IMR-90 (cell line): ENCODE measurements at regions not wholly inside any gene's neighbourhood (a gene's known extent, or its start where the extent isn't known, plus 50 kb on each side); places are given as distances from the start of the nearest gene placed in this dataset.

Experiments used
- CEBPB ChIP-seq: IDR thresholded peaks from 2 replicates; pipeline ENCODE4 v1.6.1; 2012; ENCODE audit warnings: low read depth, low read length, improper control_type of control experiment
- CHD1 ChIP-seq: IDR thresholded peaks from 2 replicates; pipeline ENCODE4 v1.6.1; 2012; ENCODE audit warnings: low read depth, low read length, improper control_type of control experiment
- FOS ChIP-seq: fragments of 150-350 bp; IDR thresholded peaks from 2 replicates; pipeline ENCODE4 v1.6.1; 2016; ENCODE audit warnings: low read depth, low read length
- MAFK ChIP-seq: IDR thresholded peaks from 2 replicates; pipeline ENCODE4 v1.6.1; 2012; ENCODE audit warnings: low read depth, low read length, improper control_type of control experiment
- MAZ ChIP-seq: IDR thresholded peaks from 2 replicates; pipeline ENCODE4 v1.6.1; 2012; ENCODE audit warnings: low read depth, mild to moderate bottlenecking, low read length, improper control_type of control experiment, moderate library complexity, borderline replicate concordance
- MXI1 ChIP-seq: IDR thresholded peaks from 2 replicates; pipeline ENCODE4 v1.6.1; 2012; ENCODE audit warnings: low read depth, mild to moderate bottlenecking, low read length, moderate library complexity, borderline replicate concordance
- POLR2A ChIP-seq: IDR thresholded peaks from 2 replicates; pipeline ENCODE4 v1.6.1; 2012; ENCODE audit warnings: mild to moderate bottlenecking, low read depth, low read length
- RAD21 ChIP-seq: IDR thresholded peaks from 2 replicates; pipeline ENCODE4 v1.6.1; 2012; ENCODE audit warnings: low read length, improper control_type of control experiment
- RCOR1 ChIP-seq: IDR thresholded peaks from 2 replicates; pipeline ENCODE4 v1.6.1; 2012; ENCODE audit warnings: mild to moderate bottlenecking, low read length, improper control_type of control experiment; ENCODE audit not compliant: insufficient replicate concordance
- RFX5 ChIP-seq: IDR thresholded peaks from 2 replicates; pipeline ENCODE4 v1.8.0; 2012; ENCODE audit warnings: low read depth, mild to moderate bottlenecking, low read length, moderate library complexity
- SMC3 ChIP-seq: fragments of 150-350 bp; IDR thresholded peaks from 2 replicates; pipeline ENCODE4 v1.6.1; 2016; ENCODE audit warnings: low read depth, mild to moderate bottlenecking, antibody characterized with exemption, low read length, moderate library complexity
- TF ChIP-seq, protein P1 (sequence below): fragments of 150-350 bp; IDR thresholded peaks from 2 replicates; pipeline ENCODE4 v1.6.1; 2017; ENCODE audit warnings: mild to moderate bottlenecking, antibody characterized with exemption, low read length, low read depth
- TF ChIP-seq, protein P2 (sequence below): conservative IDR thresholded peaks from 2 replicates; pipeline ENCODE4 v1.5.1; 2012; ENCODE audit warnings: mild to moderate bottlenecking, low read depth, low read length, improper control_type of control experiment

DNA sequence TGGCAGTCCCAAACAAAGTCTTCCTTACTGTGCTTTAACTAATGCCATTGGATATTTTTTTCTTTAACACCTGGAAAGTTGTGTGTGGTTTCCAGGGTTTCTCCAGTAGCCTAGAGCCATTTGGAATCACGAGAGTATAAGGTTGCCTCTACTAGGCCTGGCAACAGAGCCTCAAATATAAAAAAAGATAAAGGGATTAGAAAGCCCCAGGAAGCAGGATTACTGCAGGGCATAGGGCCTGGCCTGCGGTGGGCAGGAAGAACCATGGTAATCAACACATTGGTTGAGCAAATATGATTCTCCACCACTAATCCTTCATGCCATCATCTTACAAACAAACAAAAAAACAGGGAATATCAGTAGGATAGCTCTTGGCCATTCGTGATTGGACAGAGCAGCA is 177.8 kb upstream of the GGTLC1 start:
- TF ChIP-seq CHD1 (no peak), CEBPB (no peak), RFX5 (no peak), POLR2A (no peak), RCOR1 (no peak), MXI1 (no peak), SMC3 (no peak), RAD21 (no peak), MAZ (no peak), FOS (no peak), MAFK (no peak)
- TF ChIP-seq, protein P1, sequence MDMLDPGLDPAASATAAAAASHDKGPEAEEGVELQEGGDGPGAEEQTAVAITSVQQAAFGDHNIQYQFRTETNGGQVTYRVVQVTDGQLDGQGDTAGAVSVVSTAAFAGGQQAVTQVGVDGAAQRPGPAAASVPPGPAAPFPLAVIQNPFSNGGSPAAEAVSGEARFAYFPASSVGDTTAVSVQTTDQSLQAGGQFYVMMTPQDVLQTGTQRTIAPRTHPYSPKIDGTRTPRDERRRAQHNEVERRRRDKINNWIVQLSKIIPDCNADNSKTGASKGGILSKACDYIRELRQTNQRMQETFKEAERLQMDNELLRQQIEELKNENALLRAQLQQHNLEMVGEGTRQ: no peak
- TF ChIP-seq, protein P2, sequence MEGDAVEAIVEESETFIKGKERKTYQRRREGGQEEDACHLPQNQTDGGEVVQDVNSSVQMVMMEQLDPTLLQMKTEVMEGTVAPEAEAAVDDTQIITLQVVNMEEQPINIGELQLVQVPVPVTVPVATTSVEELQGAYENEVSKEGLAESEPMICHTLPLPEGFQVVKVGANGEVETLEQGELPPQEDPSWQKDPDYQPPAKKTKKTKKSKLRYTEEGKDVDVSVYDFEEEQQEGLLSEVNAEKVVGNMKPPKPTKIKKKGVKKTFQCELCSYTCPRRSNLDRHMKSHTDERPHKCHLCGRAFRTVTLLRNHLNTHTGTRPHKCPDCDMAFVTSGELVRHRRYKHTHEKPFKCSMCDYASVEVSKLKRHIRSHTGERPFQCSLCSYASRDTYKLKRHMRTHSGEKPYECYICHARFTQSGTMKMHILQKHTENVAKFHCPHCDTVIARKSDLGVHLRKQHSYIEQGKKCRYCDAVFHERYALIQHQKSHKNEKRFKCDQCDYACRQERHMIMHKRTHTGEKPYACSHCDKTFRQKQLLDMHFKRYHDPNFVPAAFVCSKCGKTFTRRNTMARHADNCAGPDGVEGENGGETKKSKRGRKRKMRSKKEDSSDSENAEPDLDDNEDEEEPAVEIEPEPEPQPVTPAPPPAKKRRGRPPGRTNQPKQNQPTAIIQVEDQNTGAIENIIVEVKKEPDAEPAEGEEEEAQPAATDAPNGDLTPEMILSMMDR: no peak
